WERI-Rb-1 (cell line): ENCODE measurements at regions not wholly inside any gene's neighbourhood (a gene's known extent, or its start where the extent isn't known, plus 50 kb on each side); places are given as distances from the start of the nearest gene placed in this dataset.

Experiments
- DNase-seq: peaks from one replicate; pipeline ENCODE4 v3.0.0-alpha.2; 2020
- H3K27ac ChIP-seq: fragments of 250-450 bp; sonication (Bioruptor Pico); 2 replicates; pipeline ENCODE4 v1.5.1; 2020; ENCODE audit warnings: mild to moderate bottlenecking, moderate library complexity
- H3K27me3 ChIP-seq: fragments of 250-450 bp; sonication (Bioruptor Pico); 2 replicates; pipeline ENCODE4 v1.5.1; 2021; ENCODE audit warnings: mild to moderate bottlenecking, low read depth, moderate library complexity; ENCODE audit not compliant: insufficient read depth, severe bottlenecking
- H3K36me3 ChIP-seq: fragments of 250-450 bp; sonication (Bioruptor Pico); 2 replicates; pipeline ENCODE4 v1.5.1; 2020; ENCODE audit warnings: mild to moderate bottlenecking, moderate library complexity
- H3K4me3 ChIP-seq: 2 replicates; pipeline ENCODE4 v1.5.1; 2011; ENCODE audit warnings: low read depth, mild to moderate bottlenecking, control low read depth, low read length
- H3K9me3 ChIP-seq: fragments of 250-450 bp; sonication (Bioruptor Pico); 2 replicates; pipeline ENCODE4 v1.5.1; 2021; ENCODE audit warnings: mild to moderate bottlenecking, moderate library complexity; ENCODE audit not compliant: severe bottlenecking
- CTCF ChIP-seq: IDR thresholded peaks from 2 replicates; pipeline ENCODE4 v1.5.1; 2011; ENCODE audit warnings: low read depth, mild to moderate bottlenecking, control low read depth, inconsistent platforms, low read length

DNA sequence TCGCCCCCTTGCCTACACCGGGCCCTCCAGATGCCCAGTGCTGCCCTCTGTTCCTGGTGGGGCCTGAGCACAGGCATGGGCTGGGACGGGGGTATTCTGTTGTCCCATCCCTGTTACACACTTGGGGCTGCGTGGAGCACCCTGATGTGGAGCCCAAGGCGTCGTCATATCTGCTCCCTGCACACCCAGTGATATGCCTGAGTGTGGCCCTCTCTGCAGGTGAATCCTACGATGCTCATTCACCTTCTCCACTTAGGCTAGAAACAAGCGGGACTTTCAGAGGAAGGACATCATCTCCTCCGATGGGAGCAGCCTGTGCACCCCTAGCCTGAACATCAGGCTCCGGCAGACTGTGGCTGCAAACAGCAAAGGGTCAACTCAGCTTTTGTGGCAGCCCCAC lies 91.0 kb upstream of the NPTX2 start:
- no peaks in the 10 kb centered on the region for H3K27me3 ChIP-seq
- peaks cover 6% of the 10 kb centered on the region for H3K9me3 ChIP-seq
- TF ChIP-seq CTCF = no peak
- H3K4me3 ChIP-seq = no peak overlapping the region
- no peaks in the 10 kb centered on the region for H3K36me3 ChIP-seq
- DNase-seq = no peak
- H3K27ac ChIP-seq = no peak overlapping the region

DNA sequence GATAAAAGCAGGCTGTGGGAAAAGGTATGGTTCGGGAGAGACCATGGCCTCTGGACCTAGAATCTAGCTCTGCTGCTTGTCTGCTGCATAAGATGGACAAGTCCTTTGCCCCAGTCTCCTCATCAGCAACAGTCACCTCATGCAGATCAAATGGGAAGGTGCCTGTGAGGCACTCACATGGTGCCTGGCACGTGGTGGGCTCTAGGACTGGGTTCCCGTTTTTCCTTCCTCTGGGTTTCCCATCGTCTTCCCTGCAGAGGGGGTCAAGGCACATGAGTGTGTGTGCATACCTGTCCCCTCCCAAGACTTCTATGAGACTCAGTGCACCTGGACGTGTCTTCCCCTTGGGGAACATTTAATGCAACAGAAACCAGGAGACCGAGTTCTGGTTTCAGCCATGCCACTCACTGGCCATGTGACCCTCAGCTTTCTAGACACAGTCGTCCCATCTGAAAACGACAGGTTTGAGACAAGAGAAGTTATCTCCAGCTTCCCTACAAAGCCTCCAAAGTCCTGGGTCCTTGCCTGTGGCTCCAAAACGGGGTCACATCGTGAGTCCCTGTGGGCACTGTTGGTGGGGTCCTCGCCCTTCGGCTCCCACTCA lies 95.9 kb upstream of the NPTX2 start:
- Histone ChIP-seq H3K27ac (no peak overlapping the region), H3K9me3 (peaks cover 6% of the 10 kb centered on the region), H3K36me3 (no peaks in the 10 kb centered on the region), H3K27me3 (no peaks in the 10 kb centered on the region), H3K4me3 (no peak overlapping the region)
- no peak for DNase-seq
- TF ChIP-seq CTCF = no peak

DNA sequence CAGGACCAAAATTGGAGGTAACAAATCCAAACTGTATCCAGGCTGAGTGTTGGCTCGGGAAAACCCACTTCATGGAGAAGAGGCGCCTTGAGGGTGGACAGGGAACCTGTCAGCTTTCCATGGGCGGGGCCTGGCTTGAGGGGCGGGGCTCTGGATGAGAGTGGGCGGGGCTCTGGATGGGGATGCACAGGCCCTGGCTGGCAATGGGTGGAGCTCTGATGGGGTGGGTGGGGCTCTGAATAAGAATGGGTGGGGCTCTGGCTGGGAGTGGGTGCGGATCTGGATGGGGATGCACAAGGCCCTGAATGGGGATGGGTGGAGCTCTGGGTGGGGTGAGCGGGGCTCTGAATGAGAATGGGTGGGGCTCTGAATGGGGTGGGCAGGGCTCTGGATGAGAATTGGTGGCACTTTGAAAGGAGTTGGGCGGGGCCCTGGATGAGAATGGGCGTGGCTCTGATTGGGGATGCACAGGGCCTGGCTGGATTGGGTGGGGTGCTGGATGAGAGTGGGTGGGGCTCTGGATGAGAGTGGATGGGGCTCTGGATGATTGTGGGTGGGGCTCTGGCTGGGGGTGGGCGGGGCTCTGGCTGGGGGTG lies 96.6 kb upstream of the NPTX2 start:
- H3K4me3 ChIP-seq = no peak overlapping the region
- no peak for DNase-seq
- H3K9me3 ChIP-seq = peaks cover 6% of the 10 kb centered on the region
- H3K27ac ChIP-seq = no peak overlapping the region
- H3K27me3 ChIP-seq = no peaks in the 10 kb centered on the region
- no peak for TF ChIP-seq CTCF
- no peaks in the 10 kb centered on the region for H3K36me3 ChIP-seq

- H3K4me3 ChIP-seq = no peak overlapping the region
- H3K36me3 ChIP-seq = no peaks in the 10 kb centered on the region
- no peaks in the 10 kb centered on the region for H3K9me3 ChIP-seq
- H3K27ac ChIP-seq = no peak overlapping the region
- TF ChIP-seq CTCF = no peak
- no peaks in the 10 kb centered on the region for H3K27me3 ChIP-seq
- DNase-seq = no peak
Observed at GRCh38 chr7:98518159-98518947, 98.7 kb upstream of the NPTX2 start.

DNA sequence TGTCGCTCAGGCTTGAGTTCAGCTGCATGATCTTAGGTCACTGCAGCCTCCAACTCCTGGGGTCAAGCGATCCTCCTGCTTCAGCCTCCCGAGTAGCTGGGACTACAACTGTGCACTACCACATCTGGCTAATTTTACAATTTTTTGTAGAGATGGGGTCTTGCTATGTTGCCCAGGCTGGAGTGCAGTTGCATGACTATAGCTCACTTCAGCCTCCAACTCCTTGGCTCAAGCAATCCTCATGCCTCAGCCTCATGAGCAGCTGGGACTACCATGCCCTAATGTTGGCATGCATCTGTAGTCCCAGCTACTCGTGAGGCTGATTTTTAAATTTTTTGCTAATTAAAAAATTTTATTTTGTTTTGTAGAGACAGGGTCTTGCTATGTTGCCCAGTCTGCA lies 101.9 kb upstream of the NPTX2 start:
- DNase-seq = no peak
- Histone ChIP-seq H3K36me3 (no peaks in the 10 kb centered on the region), H3K9me3 (no peaks in the 10 kb centered on the region), H3K27ac (no peak overlapping the region), H3K27me3 (no peaks in the 10 kb centered on the region), H3K4me3 (no peak overlapping the region)
- no peak for TF ChIP-seq CTCF
